ENCODE measurements at regions not wholly inside any gene's neighbourhood (a gene's known extent, or its start where the extent isn't known, plus 50 kb on each side); places are given as distances from the start of the nearest gene placed in this dataset.

GRCh38 chr12:25058012-25058411 lies 109.1 kb upstream of the BCAT1 start:
- TF ChIP-seq EP300 (IDR thresholded peaks at IDR 0.05): no peak
- TF ChIP-seq CTCF (IDR thresholded peaks at IDR 0.05): no peak
- TF ChIP-seq POLR2A (IDR thresholded peaks at IDR 0.05): no peak

Data from tibial nerve (tissue), 4 donors.